ENCODE measurements at regions not wholly inside any gene's neighbourhood (a gene's known extent, or its start where the extent isn't known, plus 50 kb on each side); places are given as distances from the start of the nearest gene placed in this dataset.

DNA sequence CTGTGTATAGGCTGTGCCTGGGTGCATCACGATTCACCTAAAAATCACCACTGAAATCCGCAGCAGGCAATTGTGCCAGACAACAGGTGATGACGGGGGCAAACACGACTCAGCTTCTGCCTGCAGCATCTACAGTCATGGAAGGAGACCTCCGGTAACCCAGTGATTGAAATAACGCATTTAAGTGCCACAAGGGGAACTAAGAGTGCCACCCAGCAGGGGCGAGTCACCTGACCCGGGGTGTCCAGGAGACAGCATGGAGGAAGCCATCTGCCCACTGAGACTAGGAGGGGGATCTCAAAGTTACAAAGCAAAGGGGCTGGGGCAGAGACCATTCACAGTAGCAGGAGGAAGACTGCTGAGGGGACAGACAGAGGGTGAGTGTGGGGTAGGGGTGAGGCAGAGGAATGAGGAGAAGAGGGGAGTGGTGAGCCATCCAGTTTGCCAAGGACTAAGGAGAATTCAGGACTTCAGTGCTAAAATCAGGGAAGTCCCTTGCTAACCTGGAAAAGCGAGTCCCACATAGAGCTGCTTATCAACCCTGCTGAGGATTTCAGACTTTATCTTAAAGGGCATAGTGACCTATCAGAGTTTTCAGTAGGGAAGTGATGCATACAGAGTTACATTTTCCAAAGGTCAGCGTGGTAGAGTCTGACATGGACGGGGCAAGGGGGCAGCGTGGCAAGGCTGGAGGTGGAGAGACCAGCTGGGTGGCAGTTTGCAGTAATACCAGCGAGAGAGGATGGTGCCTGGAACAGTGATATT is 256.7 kb upstream of the HES1 start:
- DNase-seq: no peak

GRCh38 chr3:193879864-193880242 is 256.1 kb upstream of the HES1 start:
- DNase-seq: no peak

GRCh38 chr3:193882091-193882490 is 253.9 kb upstream of the HES1 start:
- no peak for DNase-seq

DNA sequence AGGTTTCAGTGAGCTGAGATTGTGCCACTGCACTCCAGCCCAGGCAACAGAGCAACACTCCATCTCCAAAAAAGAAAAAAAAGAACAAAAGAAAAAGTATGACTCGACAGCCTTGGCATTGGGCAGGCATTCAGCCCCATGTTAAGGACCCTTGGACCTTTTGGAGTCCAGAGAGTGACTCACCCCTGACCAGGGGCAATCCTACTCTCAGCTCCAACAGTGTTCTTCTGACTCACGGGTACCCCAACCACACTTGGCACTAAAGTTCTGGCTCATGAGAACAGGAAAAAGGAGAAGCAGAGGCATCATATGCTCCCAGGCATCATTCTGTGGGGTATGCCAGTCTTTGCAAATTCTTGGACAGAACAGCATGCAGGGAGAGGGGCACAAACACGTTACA is 252.4 kb upstream of the HES1 start:
- DNase-seq: no peak

GRCh38 chr3:193884027-193884426 is 251.9 kb upstream of the HES1 start:
- DNase-seq: no peak

DNA sequence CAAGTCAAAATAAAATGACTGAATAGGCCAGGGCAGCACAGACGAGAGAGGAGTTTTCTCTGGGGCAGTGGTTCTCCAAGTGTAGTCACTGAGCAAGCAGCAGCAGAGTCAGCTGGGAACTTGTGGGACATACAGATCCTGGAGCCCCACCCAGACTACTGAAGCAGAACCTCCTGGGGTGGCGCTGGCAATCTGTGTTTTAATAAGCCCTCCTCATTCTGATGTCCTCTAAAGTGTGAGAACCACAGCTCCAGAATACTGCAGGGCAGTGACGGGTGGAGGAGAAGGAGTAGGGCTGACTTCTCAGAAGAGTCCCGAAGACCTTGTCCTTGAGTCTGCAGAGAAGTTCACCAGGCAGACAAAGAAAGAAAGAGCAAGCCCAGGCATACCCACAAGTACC is 251.3 kb upstream of the HES1 start:
- DNase-seq: no peak

DNA sequence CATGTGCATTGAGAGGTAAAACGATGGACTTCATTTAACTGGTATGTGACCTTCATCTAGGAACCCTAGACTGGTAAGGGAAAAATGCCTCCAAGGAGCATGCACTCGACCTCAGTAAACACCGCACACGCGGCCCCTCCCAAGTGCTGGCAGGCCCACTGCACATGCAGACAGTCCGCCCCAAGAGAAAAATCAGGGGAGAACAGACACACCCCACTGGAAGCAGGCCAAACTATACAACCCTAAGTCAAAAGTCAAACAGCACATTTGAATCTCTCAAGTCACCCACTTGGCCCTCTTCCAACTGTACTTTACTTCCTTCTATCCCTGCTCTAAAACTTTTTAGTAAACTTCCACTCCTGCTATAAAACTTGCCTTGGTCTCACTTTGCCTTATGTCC is 250.1 kb upstream of the HES1 start:
- no peak for DNase-seq

DNA sequence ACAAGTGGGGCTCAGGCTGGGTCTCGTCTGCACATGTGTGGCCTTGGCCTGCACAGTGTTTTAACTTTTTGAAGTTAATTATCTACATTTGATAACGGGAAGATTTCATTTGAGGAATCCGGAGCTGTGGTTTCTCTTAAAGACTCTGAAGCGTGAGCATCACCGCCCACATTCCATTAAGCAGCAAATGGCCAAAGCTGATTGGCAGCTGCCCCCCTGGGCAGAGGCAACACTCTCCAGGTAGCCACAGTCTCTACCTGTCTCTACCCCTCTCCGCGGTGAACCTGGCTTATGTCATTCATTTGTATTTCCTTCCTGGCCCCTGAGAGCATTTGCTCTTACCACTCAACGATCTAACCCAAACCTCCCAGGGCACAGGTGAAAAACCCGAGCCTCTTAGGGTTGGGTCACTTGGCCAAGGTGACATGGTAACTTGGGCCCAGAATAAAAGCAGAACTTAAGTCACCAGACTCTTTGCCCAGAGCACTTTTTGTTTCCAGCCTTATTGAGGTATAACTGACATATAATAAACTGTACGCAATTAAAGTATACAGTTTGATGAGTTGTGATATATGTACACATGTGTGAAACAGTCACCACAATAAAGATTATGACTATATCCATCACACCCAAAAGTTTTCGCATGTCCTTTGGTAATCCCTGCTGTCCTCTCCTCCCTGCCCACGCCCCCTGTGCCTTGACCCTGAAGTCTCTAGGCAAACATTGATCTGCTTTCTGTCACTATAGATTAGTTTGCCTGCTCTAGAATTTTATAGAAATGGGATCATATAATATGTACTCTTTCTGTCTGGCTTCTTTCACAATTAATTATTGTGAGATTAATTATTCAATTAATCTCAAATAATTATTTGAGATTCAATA is 245.7 kb upstream of the HES1 start:
- no peak for DNase-seq

- DNase-seq: no peak
Observed at GRCh38 chr3:193894121-193894863, 241.7 kb upstream of the HES1 start.

DNA sequence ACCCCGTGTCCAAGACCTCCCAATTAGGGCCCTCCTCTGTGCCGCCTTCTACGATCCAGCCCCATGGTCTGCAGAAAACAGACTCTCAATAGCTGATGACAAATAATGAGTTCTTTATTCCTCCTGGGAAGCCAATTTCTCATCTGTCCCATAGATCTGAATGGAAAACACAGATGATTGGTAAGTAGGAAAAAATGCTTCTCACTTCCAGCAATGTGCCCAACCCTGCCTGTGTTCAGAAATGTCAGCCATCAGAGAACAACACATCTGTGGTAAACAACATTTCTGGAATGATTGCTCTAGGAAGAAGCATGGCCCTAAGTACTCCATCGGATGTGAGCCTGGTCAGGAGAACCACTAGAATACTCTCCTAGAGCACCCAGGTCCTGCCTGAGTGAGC is 240.5 kb upstream of the HES1 start:
- DNase-seq: no peak

DNA sequence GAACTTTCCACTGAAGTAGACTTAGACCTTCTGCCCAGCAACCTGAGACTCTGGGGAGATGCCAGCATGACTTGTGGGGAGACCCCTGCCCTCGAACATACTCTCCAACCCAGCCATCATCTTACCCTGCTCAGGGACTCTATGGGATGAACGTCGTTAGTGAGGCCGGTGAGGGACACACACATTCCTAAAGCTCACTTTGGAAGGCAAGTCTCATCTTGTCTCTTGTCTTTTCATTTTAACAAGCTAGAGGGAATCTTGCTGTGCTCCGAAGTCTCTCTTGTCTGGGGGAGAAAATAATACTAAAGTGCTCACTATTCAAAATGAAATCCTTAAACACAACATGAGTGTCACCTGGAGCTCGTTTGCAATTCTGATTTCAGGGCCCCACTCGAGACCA is 239.5 kb upstream of the HES1 start:
- DNase-seq: no peak

DNA sequence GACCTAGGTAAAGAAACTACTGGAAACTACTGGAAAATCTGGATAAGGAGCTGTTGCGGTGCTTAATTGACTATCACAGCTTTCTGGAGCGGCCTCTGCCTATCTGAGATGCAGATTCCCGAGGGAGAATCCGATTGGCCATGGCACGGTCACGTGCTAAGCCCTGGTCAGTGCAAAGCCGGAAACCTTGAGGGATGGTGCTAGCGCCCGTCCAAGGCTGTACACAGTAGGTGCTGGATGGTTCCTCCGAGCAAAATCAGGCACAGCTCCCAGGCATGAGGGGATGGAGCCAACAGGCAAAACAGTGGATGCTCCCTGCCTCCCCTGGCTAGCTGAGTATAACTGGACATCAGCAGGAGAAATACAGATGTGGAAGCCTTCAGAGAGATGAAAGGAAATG is 238.7 kb upstream of the HES1 start:
- DNase-seq: no peak

GRCh38 chr3:193897731-193898180 is 238.2 kb upstream of the HES1 start:
- DNase-seq: no peak

GRCh38 chr3:193899001-193899400 is 236.9 kb upstream of the HES1 start:
- DNase-seq: no peak

- DNase-seq: no peak
Observed at GRCh38 chr3:193901007-193901406, 234.9 kb upstream of the HES1 start.

DNA sequence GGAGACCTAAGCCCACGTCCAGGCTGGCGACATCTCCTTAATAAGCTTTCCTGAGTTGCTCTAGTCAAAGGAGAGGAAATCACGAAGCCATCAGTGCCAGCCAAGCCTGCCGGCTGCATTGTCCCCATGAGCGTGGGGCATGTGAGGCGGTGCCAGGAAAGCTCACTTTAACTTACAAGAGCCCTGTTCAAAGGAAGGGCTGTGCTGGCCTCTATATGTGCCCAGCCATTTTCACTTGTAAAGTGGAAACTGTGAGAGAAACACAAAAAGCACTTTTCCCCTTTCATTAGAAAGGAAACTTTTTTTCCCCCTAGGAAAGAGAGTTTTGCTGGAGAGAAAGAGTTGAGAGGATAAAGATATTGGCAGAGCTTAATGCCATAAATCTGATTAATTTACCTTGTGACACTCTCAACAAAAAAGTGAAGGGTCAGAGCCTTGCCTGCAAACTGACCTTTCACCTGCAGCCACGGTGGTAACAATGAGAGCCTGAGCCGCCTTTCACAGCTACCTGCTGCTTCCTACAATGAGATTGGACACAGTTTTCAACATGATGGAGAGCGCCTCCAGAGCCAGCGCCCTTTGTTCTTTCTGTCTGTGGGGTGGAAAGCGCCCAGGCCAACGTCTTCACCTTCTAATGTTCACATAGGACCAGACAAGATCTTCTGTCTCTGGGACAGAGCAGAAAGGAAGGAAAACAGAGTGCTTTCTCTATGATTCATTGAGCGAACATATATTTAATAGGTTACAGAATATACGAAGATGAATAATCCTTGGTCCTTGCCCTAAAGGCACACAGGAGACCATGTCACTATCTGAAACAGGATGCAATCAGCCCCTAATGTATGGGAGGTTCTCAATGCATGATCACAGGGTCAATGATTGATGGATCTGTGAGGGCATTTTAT is 233.1 kb upstream of the HES1 start:
- DNase-seq: no peak

- no peak for DNase-seq
Observed at GRCh38 chr3:193903512-193903817, 232.5 kb upstream of the HES1 start.

DNA sequence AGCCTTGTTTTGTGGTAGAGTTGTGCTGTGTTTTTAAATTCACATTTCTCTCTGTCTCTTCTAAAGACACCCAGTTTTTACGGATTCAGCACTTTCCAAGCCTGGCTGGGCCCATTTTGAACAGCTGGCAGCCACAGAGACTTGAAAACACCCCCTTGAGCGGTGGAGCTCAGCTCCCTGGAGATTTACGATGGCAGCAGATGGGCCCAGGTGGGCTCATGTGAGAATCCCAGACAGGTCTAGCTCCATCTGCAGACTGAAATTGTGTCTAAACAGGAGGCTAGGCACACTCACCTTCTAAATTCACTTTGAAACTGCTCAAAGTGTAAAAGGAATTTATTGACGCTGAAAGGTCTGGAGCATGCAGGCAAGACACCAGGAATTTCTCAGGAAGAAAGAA is 232.0 kb upstream of the HES1 start:
- DNase-seq: no peak

GRCh38 chr3:193905541-193906396 is 230.2 kb upstream of the HES1 start:
- no peak for DNase-seq

DNA sequence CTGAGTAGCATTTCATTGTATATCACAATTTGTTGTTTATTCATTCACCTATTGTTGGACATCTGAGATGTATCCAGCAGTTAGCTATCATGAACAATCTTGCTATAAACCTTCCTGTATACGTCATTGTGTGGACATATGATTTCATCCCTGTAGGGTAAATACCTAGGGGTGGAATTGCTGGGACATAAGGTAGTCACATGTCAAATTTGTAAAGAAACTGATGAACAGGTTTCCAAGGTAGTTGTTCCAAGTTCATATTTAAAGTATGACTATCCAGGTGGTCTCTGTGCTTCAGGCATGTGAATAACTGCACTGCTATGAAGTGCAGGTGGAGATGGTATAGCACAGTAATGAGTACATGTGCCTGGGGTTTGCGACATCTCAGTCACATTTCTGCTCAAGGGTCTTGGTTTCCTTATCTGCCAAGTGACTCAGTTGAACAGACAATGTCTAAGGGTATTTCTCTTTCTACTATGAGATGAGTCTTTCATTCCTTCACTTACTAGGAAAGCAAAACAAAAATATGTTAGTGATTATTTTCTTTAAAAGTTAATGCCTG is 229.0 kb upstream of the HES1 start:
- no peak for DNase-seq

DNA sequence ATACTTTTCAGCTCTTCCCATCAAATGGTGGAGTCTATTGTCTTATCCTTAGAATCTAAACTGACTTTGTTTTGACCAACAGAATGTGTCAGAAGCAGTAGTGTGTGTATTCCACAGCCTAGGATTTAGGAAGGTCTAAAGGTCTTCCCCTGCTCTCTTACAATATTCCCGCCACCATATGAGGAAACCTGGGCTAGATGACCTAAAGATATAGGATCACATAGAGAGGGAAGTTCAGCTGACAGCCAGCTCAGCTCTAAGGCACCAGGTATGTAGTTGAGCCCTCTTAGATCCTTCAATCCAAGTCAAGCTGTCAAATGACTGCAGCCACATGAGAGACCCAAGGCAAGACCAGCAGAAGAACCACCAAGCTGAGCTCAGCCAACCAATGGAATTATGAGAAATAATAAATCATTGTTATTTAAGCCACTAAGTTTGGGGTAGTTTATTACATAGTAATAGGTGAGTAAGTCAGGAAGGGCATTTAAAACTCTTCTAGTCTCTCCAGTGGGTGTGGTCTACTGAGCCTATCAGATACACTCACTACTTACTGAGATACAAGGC is 227.7 kb upstream of the HES1 start:
- no peak for DNase-seq

All from activated T-cell treated with anti-CD3 and anti-CD28 coated beads for 4 hours (primary cell).